Fibroblast of lung (primary cell): ENCODE measurements at regions not wholly inside any gene's neighbourhood (a gene's known extent, or its start where the extent isn't known, plus 50 kb on each side); places are given as distances from the start of the nearest gene placed in this dataset.

Source experiments
- EZH2 ChIP-seq: IDR thresholded peaks from 2 replicates; pipeline ENCODE4 v1.5.1; 2012; ENCODE audit warnings: low read length, control low read depth, mild to moderate bottlenecking; ENCODE audit errors: missing control alignments
- TF ChIP-seq, protein P1 (sequence below), 2 donors: IDR thresholded peaks in 1 of 2; conservative IDR thresholded peaks in 1 of 2; 1 replicate in 1 of 2; 2 replicates in 1 of 2; pipeline ENCODE4 v1.5.1; 2011 to 2012; ENCODE audit warnings: low read length in 2 of 2, control low read depth in 1 of 2, inconsistent platforms in 1 of 2, low read depth in 1 of 2, mild to moderate bottlenecking in 1 of 2

DNA sequence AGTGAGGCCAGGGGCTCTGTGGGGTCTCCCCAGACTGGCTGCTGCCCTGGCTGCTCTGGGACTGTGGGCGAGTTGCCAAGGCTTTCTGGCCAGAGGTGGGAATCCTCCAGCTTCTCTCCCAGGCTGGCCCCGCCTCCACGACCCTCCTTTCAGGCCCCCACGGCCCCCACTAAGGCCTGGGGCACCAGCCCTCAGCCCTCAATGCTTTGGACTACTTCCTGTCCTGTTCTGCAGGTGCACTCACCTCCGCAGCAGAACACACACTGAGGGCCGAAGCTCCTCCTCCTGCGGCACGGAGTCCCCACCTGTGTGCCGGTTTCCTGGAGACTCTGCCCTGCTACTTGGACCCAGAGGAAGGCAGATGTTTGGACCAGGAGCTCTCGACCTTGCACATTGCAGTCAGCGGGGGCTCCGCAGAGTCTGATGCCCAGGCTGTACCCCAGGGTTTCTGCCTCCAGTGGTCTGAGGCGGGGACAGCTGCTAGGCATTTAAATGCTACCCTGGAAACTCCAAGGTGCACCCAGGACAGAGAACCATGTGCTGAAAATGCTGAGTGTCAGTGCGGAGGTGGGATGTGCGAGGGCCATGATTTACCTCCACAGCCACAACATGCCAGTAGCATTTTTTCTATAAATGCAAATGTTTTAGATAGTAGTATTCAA is 223.8 kb downstream of the IRF8 start:
- TF ChIP-seq, protein P1, sequence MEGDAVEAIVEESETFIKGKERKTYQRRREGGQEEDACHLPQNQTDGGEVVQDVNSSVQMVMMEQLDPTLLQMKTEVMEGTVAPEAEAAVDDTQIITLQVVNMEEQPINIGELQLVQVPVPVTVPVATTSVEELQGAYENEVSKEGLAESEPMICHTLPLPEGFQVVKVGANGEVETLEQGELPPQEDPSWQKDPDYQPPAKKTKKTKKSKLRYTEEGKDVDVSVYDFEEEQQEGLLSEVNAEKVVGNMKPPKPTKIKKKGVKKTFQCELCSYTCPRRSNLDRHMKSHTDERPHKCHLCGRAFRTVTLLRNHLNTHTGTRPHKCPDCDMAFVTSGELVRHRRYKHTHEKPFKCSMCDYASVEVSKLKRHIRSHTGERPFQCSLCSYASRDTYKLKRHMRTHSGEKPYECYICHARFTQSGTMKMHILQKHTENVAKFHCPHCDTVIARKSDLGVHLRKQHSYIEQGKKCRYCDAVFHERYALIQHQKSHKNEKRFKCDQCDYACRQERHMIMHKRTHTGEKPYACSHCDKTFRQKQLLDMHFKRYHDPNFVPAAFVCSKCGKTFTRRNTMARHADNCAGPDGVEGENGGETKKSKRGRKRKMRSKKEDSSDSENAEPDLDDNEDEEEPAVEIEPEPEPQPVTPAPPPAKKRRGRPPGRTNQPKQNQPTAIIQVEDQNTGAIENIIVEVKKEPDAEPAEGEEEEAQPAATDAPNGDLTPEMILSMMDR (conservative IDR thresholded peaks at IDR 0.05 in 1 of 2, IDR thresholded peaks at IDR 0.05 in 1 of 2; ENCODE audit: low read depth in 1 of 2, low read length in 2 of 2), result no peak
- TF ChIP-seq EZH2, result no peak
